ENCODE measurements at regions not wholly inside any gene's neighbourhood (a gene's known extent, or its start where the extent isn't known, plus 50 kb on each side); places are given as distances from the start of the nearest gene placed in this dataset.

DNA sequence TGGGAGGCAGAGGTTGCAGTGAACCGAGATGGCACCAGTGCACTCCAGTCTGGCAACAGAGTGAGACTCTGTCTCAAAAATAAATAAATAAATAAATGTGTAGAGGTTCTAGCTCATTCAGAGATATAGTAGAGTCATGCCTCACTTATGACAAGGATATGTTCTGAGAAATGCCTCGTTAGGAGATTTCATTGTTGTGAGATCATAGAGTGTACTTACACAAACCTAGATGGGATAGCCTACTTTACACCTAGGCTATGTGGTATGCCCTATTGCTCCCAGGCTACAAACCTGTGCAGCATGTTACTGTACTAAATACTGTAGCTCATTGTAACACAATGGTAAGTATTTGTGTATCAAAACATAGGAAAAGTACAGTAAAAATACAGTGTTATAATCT is 155.3 kb upstream of the JUN start:
- Histone ChIP-seq H3K9me1 (ENCODE audit: control insufficient read depth, insufficient read depth, low read length) (no peaks in the 10 kb centered on the region), H3K9ac (ENCODE audit: insufficient read depth in 1 of 2, low read depth in 2 of 2, low read length in 2 of 2) (no peak overlapping the region), H3K27ac (ENCODE audit: extremely low read depth, low read depth, low read length) (no peak overlapping the region), H3K4me3 (no peak overlapping the region), H2AFZ (ENCODE audit: low read depth, low read length) (no peak overlapping the region), H4K20me1 (replicated peaks; ENCODE audit: control insufficient read depth, insufficient read depth, low read length) (no peaks in the 10 kb centered on the region), H3K36me3 (ENCODE audit: control insufficient read depth, insufficient read depth, low read length) (no peaks in the 10 kb centered on the region), H3K4me1 (replicated peaks in 1 of 2; ENCODE audit: control insufficient read depth in 2 of 2, insufficient read depth in 2 of 2, low read length in 2 of 2) (no peaks in the 10 kb centered on the region; a peak in 1 of 5 replicates), H3K9me3 (replicated peaks; ENCODE audit: control insufficient read depth, insufficient read depth, low read depth, low read length) (no peaks in the 10 kb centered on the region), H3K27me3 (ENCODE audit: control insufficient read depth in 2 of 2, insufficient read depth in 2 of 2, low read length in 2 of 2) (no peaks in the 10 kb centered on the region), H3K4me2 (ENCODE audit: insufficient read depth, low read length) (no peak overlapping the region), H3K79me2 (ENCODE audit: control insufficient read depth, insufficient read depth, low read length) (no peaks in the 10 kb centered on the region)
- in situ Hi-C loops (cut with MboI): no loop called here
- CTCF ChIA-PET (ENCODE audit: low intra/inter-chr PET ratio): no interaction called here
- WGBS (ENCODE audit: insufficient coverage, low coverage, missing lambda C conversion rate): 23% methylated on average over 2 of the region's 2 CpGs
- ATAC-seq (no peak), DNase-seq (ENCODE audit: extremely low read depth in 1 of 4, low spot score in 3 of 4) (no peak), FAIRE-seq (no peak)
- TF ChIP-seq, protein P1, sequence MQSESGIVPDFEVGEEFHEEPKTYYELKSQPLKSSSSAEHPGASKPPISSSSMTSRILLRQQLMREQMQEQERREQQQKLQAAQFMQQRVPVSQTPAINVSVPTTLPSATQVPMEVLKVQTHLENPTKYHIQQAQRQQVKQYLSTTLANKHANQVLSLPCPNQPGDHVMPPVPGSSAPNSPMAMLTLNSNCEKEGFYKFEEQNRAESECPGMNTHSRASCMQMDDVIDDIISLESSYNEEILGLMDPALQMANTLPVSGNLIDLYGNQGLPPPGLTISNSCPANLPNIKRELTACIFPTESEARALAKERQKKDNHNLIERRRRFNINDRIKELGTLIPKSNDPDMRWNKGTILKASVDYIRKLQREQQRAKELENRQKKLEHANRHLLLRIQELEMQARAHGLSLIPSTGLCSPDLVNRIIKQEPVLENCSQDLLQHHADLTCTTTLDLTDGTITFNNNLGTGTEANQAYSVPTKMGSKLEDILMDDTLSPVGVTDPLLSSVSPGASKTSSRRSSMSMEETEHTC (IDR thresholded peaks at IDR 0.05): no peak
- TF ChIP-seq ZNF324 (CRISPR knock-in tag; IDR thresholded peaks at IDR 0.05) (no peak), ILF3 (IDR thresholded peaks at IDR 0.05; ENCODE audit: borderline replicate concordance) (no peak), ETV6 (IDR thresholded peaks at IDR 0.05; ENCODE audit: borderline replicate concordance in 1 of 2, low read depth in 2 of 2, low read length in 1 of 2) (no peak), ETV6 (CRISPR knock-in tag; IDR thresholded peaks at IDR 0.05; ENCODE audit: borderline replicate concordance) (no peak), SMAD4 (CRISPR knock-in tag; conservative IDR thresholded peaks at IDR 0.05) (no peak), CBX3 (IDR thresholded peaks at IDR 0.05; ENCODE audit: borderline replicate concordance in 1 of 2, low read length in 2 of 2) (no peak), NFATC3 (IDR thresholded peaks at IDR 0.05) (no peak)
- TF ChIP-seq, protein P2, sequence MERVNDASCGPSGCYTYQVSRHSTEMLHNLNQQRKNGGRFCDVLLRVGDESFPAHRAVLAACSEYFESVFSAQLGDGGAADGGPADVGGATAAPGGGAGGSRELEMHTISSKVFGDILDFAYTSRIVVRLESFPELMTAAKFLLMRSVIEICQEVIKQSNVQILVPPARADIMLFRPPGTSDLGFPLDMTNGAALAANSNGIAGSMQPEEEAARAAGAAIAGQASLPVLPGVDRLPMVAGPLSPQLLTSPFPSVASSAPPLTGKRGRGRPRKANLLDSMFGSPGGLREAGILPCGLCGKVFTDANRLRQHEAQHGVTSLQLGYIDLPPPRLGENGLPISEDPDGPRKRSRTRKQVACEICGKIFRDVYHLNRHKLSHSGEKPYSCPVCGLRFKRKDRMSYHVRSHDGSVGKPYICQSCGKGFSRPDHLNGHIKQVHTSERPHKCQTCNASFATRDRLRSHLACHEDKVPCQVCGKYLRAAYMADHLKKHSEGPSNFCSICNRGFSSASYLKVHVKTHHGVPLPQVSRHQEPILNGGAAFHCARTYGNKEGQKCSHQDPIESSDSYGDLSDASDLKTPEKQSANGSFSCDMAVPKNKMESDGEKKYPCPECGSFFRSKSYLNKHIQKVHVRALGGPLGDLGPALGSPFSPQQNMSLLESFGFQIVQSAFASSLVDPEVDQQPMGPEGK (CRISPR knock-in tag; IDR thresholded peaks at IDR 0.05; ENCODE audit: borderline replicate concordance): no peak
- intact Hi-C loops (cut with micrococcal nuclease): no loop called here
- no TSS peak for BruUV-seq (replicated peaks)
- POLR2A ChIA-PET: interaction anchor here (1.8 kb wide), 1 partner anchor 32 kb away, joined by 4 read pairs; no protein-coding TSS in a partner anchor
